ENCODE measurements at regions not wholly inside any gene's neighbourhood (a gene's known extent, or its start where the extent isn't known, plus 50 kb on each side); places are given as distances from the start of the nearest gene placed in this dataset.

DNA sequence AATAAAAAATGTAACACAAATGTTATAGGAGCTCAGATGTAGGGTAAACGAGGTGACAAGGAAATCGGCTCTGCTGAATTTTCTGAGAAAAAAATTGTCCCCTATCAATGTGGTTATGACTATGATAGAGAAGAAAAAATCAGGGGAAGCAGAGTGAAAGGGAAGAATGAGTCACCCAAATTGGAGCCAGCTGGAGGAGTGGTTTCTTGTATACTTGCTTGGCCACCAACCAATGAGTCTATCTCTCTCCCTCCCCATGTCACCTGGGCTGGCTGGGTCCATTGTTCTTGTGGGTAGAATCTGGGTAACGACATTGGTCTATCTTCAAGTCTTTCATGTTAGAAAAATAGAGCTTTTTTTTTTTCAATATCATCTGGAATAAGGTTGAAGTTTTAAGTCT, 196.6 kb upstream of the FLRT2 start:
- ChIA-PET CTCF (interaction anchor here (2.0 kb wide), 1 partner anchor 13 kb away, joined by 6 read pairs; no protein-coding TSS in a partner anchor), POLR2A (interaction anchor here (0.6 kb wide), 1 partner anchor 1104 kb away, joined by 3 read pairs; no protein-coding TSS in a partner anchor)
- no peaks in the 10 kb centered on the region for H3K79me2 ChIP-seq (ENCODE audit: control insufficient read depth, insufficient read depth, low read length)
- no TSS peak for BruUV-seq (replicated peaks)
- no peak overlapping the region for H3K4me2 ChIP-seq (ENCODE audit: insufficient read depth, low read length)
- H3K9me1 ChIP-seq (replicated peaks; ENCODE audit: control insufficient read depth, extremely low read depth, insufficient read depth, low read length) = no peaks in the 10 kb centered on the region
- H3K27me3 ChIP-seq (ENCODE audit: control insufficient read depth in 2 of 2, insufficient read depth in 2 of 2, low read length in 2 of 2) = no peaks in the 10 kb centered on the region
- no peak overlapping the region for H3K9ac ChIP-seq (replicated peaks; ENCODE audit: extremely low read depth, insufficient read depth, low read length)
- H4K20me1 ChIP-seq (replicated peaks; ENCODE audit: control insufficient read depth, extremely low read depth, insufficient read depth, low read length) = no peaks in the 10 kb centered on the region
- intact Hi-C loops (cut with micrococcal nuclease) (loop anchor here (10.0 kb wide), 2 partner anchors 369 to 1329 kb away; no protein-coding TSS in a partner anchor), dilution Hi-C loops (cut with MboI; ENCODE audit: extremely low pct_ligation_motif_present, low sequenced_read_pairs) (no loop called here)
- H3K4me1 ChIP-seq (ENCODE audit: control insufficient read depth, extremely low read depth, insufficient read depth, low read length) = peaks cover 14% of the 10 kb centered on the region
- H3K27ac ChIP-seq (ENCODE audit: insufficient read depth, low read depth, low read length) = no peak overlapping the region
- DNase-seq (ENCODE audit: low read depth, low spot score) = peak; percentile 67
- TF ChIP-seq POLR2A (IDR thresholded peaks at IDR 0.05; ENCODE audit: low read depth, low read length) (no peak), MYC (IDR thresholded peaks at IDR 0.05; ENCODE audit: low read depth, low read length) (no peak), POLR2AphosphoS5 (IDR thresholded peaks at IDR 0.05; ENCODE audit: insufficient read depth, low read depth, low read length) (no peak), GATA2 (IDR thresholded peaks at IDR 0.05; ENCODE audit: insufficient read depth, insufficient read length, low read depth, low read length) (no peak), EZH2 (IDR thresholded peaks at IDR 0.05; ENCODE audit: borderline replicate concordance, low read depth, low read length, severe bottlenecking) (no peak), FOS (IDR thresholded peaks at IDR 0.05; ENCODE audit: borderline replicate concordance, insufficient read depth, low read length) (peak; percentile 86), JUN (IDR thresholded peaks at IDR 0.05; ENCODE audit: borderline replicate concordance, insufficient read depth, insufficient read length, low read depth) (peak; percentile 62)
- TF ChIP-seq, protein P1, sequence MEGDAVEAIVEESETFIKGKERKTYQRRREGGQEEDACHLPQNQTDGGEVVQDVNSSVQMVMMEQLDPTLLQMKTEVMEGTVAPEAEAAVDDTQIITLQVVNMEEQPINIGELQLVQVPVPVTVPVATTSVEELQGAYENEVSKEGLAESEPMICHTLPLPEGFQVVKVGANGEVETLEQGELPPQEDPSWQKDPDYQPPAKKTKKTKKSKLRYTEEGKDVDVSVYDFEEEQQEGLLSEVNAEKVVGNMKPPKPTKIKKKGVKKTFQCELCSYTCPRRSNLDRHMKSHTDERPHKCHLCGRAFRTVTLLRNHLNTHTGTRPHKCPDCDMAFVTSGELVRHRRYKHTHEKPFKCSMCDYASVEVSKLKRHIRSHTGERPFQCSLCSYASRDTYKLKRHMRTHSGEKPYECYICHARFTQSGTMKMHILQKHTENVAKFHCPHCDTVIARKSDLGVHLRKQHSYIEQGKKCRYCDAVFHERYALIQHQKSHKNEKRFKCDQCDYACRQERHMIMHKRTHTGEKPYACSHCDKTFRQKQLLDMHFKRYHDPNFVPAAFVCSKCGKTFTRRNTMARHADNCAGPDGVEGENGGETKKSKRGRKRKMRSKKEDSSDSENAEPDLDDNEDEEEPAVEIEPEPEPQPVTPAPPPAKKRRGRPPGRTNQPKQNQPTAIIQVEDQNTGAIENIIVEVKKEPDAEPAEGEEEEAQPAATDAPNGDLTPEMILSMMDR (IDR thresholded peaks at IDR 0.05; ENCODE audit: extremely low read depth in 1 of 2, insufficient read depth in 1 of 2, low read depth in 1 of 2, low read length in 2 of 2) = no peak
- TF ChIP-seq, protein P2, sequence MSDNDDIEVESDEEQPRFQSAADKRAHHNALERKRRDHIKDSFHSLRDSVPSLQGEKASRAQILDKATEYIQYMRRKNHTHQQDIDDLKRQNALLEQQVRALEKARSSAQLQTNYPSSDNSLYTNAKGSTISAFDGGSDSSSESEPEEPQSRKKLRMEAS (IDR thresholded peaks at IDR 0.05; ENCODE audit: insufficient read depth, insufficient read length) = no peak
- no peaks in the 10 kb centered on the region for H3K9me3 ChIP-seq (replicated peaks; ENCODE audit: control insufficient read depth, insufficient read depth, low read length)
- no peaks in the 10 kb centered on the region for H3K36me3 ChIP-seq (ENCODE audit: control insufficient read depth in 2 of 2, extremely low read depth in 1 of 2, insufficient read depth in 2 of 2, low read length in 2 of 2)
- no peak overlapping the region for H2AFZ ChIP-seq (ENCODE audit: low read depth, low read length)
- H3K4me3 ChIP-seq (replicated peaks in 1 of 3; ENCODE audit: insufficient read depth in 1 of 3, low read depth in 1 of 3, low read length in 3 of 3) = no peak overlapping the region
- FAIRE-seq = peak; percentile 33
